Sigmoid colon (tissue), 3 donors: ENCODE measurements at regions not wholly inside any gene's neighbourhood (a gene's known extent, or its start where the extent isn't known, plus 50 kb on each side); places are given as distances from the start of the nearest gene placed in this dataset.

ENCODE experiments used
- CTCF ChIP-seq, 4 experiments: fragments of 450-650 bp in 3 of 4; fragments of 200-600 bp in 1 of 4; IDR thresholded peaks; one replicate each; pipeline ENCODE4 v1.5.1; 2016 to 2019; ENCODE audit warnings: antibody characterized with exemption in 4 of 4, mild to moderate bottlenecking in 3 of 4, moderate library complexity in 2 of 4
- POLR2A ChIP-seq, 2 donors: fragments of 450-650 bp; IDR thresholded peaks; one replicate each; pipeline ENCODE4 v1.6.1; 2016; ENCODE audit warnings: antibody characterized with exemption in 2 of 2, mild to moderate bottlenecking in 2 of 2, moderate library complexity in 2 of 2

GRCh38 chr6:91500689-91501303, 913.9 kb upstream of the MAP3K7 start:
- no peak for TF ChIP-seq CTCF (IDR thresholded peaks at IDR 0.05)
- no peak for TF ChIP-seq POLR2A (IDR thresholded peaks at IDR 0.05)
